IMR-90 (cell line): ENCODE measurements at regions not wholly inside any gene's neighbourhood (a gene's known extent, or its start where the extent isn't known, plus 50 kb on each side); places are given as distances from the start of the nearest gene placed in this dataset.

Experiments used
- ATAC-seq: fragments of 200-7000 bp; cut with Tn5 transposase; 2 replicates; pipeline ENCODE4 v1.9.1; 2020; ENCODE audit warnings: low read depth, mild to moderate bottlenecking, moderate library complexity
- BruUV-seq: library from RNA; stranded (reverse); fragments of 400-500 nt; replicated peaks from 2 replicates; lab custom pipeline; 2021; lab: Mats Ljungman, UMichigan
- CTCF ChIA-PET: fragments of 300-600 bp; formaldehyde crosslinking; extraction: SDS; loops from one replicate; lab custom pipeline; 2021; ENCODE audit warnings: antibody characterized with exemption; lab: Yijun Ruan, JAX
- POLR2A ChIA-PET: fragments of 300-600 bp; sonication (Branson Sonifier 250); formaldehyde crosslinking; loops from one replicate; lab custom pipeline; 2022; ENCODE audit warnings: antibody characterized with exemption; ENCODE audit not compliant: unreplicated experiment; lab: Charles Lee
- DNase-seq: peaks from one replicate; pipeline ENCODE4 v3.0.0; 2013
- H2AFZ ChIP-seq: replicated peaks from 2 replicates; pipeline ENCODE3; 2013; ENCODE audit warnings: low read length, mild to moderate bottlenecking; ENCODE audit not compliant: poor library complexity
- H2AK5ac ChIP-seq: 2 replicates; pipeline ENCODE4 v1.6.1; 2013; ENCODE audit warnings: low read depth, low read length, inconsistent platforms
- H2AK9ac ChIP-seq: replicated peaks from 2 replicates; pipeline ENCODE3; 2013; ENCODE audit warnings: mild to moderate bottlenecking, low read depth, low read length, moderate library complexity; ENCODE audit not compliant: poor library complexity
- H2BK120ac ChIP-seq: 2 replicates; pipeline ENCODE4 v1.6.1; 2013; ENCODE audit warnings: low read depth, low read length, inconsistent platforms
- H2BK15ac ChIP-seq: 3 replicates; pipeline ENCODE4 v1.6.1; 2013; ENCODE audit warnings: low read depth, low read length, inconsistent platforms
- H2BK20ac ChIP-seq: 2 replicates; pipeline ENCODE4 v1.6.1; 2013; ENCODE audit warnings: low read depth, mild to moderate bottlenecking, inconsistent platforms, low read length, moderate library complexity
- H2BK5ac ChIP-seq: 2 replicates; pipeline ENCODE4 v1.6.1; 2013; ENCODE audit warnings: mild to moderate bottlenecking, low read depth, low read length, inconsistent platforms; ENCODE audit not compliant: poor library complexity, severe bottlenecking
- H3K14ac ChIP-seq: replicated peaks from 2 replicates; pipeline ENCODE4 v1.6.1; 2013; ENCODE audit warnings: low read depth, low read length, inconsistent platforms
- H3K18ac ChIP-seq: 2 replicates; pipeline ENCODE4 v1.6.1; 2013; ENCODE audit warnings: low read depth, low read length, control low read depth
- H3K23ac ChIP-seq: 2 replicates; pipeline ENCODE4 v1.6.1; 2013; ENCODE audit warnings: low read depth, low read length, inconsistent platforms
- H3K27ac ChIP-seq: 2 replicates; pipeline ENCODE4 v1.5.1; 2013; ENCODE audit warnings: mild to moderate bottlenecking, control low read depth, low read length; ENCODE audit not compliant: insufficient read depth
- H3K27me3 ChIP-seq: 2 replicates; pipeline ENCODE4 v1.6.1; 2013; ENCODE audit warnings: low read length; ENCODE audit not compliant: control insufficient read depth, insufficient read depth
- H3K36me3 ChIP-seq: 2 replicates; pipeline ENCODE4 v1.6.1; 2013; ENCODE audit warnings: low read length, mixed read lengths; ENCODE audit not compliant: control insufficient read depth, insufficient read depth
- H3K4ac ChIP-seq: 2 replicates; pipeline ENCODE4 v1.6.1; 2013; ENCODE audit warnings: low read depth, low read length, inconsistent platforms
- H3K4me1 ChIP-seq: 2 replicates; pipeline ENCODE4 v1.6.1; 2013; ENCODE audit warnings: low read length, mixed read lengths; ENCODE audit not compliant: control insufficient read depth, insufficient read depth
- H3K4me2 ChIP-seq: 2 replicates; pipeline ENCODE4 v1.6.1; 2013; ENCODE audit warnings: low read depth, mild to moderate bottlenecking, control low read depth, low read length, moderate library complexity
- H3K4me3 ChIP-seq: 2 replicates; pipeline ENCODE4 v1.5.1; 2013; ENCODE audit warnings: low read depth, mild to moderate bottlenecking, control low read depth, low read length, moderate library complexity; ENCODE audit not compliant: insufficient read depth
- H3K56ac ChIP-seq: 2 replicates; pipeline ENCODE4 v1.6.1; 2013; ENCODE audit warnings: low read length, inconsistent platforms; ENCODE audit not compliant: insufficient read depth; ENCODE audit errors: extremely low read depth
- H3K79me1 ChIP-seq, 2 experiments: 2 replicates each; pipeline ENCODE4 v1.6.1; 2013; ENCODE audit warnings: low read length in 2 of 2, inconsistent platforms in 1 of 2, low read depth in 1 of 2
- H3K9ac ChIP-seq: 2 replicates; pipeline ENCODE4 v1.6.1; 2013; ENCODE audit warnings: low read depth, low read length, control low read depth
- H3K9me1 ChIP-seq: 2 replicates; pipeline ENCODE4 v1.6.1; 2013; ENCODE audit warnings: low read length, inconsistent platforms; ENCODE audit not compliant: insufficient read depth
- H3K9me3 ChIP-seq: 2 replicates; pipeline ENCODE4 v1.6.1; 2013; ENCODE audit warnings: low read length; ENCODE audit not compliant: control insufficient read depth, insufficient read depth
- H4K20me1 ChIP-seq: 2 replicates; pipeline ENCODE4 v1.6.1; 2013; ENCODE audit warnings: low read length, inconsistent platforms; ENCODE audit not compliant: insufficient read depth
- H4K5ac ChIP-seq: 2 replicates; pipeline ENCODE4 v1.6.1; 2013; ENCODE audit warnings: mild to moderate bottlenecking, low read depth, low read length, control low read depth
- H4K8ac ChIP-seq, 2 experiments: 2 replicates each; pipeline ENCODE4 v1.6.1; 2013; ENCODE audit warnings: low read depth in 2 of 2, low read length in 2 of 2, control low read depth in 1 of 2, inconsistent platforms in 1 of 2
- H4K91ac ChIP-seq: 2 replicates; pipeline ENCODE4 v1.6.1; 2013; ENCODE audit warnings: low read depth, low read length, inconsistent platforms; ENCODE audit not compliant: insufficient read depth
- BHLHE40 ChIP-seq: fragments of 150-350 bp; IDR thresholded peaks from 2 replicates; pipeline ENCODE4 v1.6.1; 2016; ENCODE audit warnings: mild to moderate bottlenecking, low read depth, low read length
- CHD1 ChIP-seq: IDR thresholded peaks from 2 replicates; pipeline ENCODE4 v1.6.1; 2012; ENCODE audit warnings: low read depth, low read length, improper control_type of control experiment
- CTCF ChIP-seq: conservative IDR thresholded peaks from 2 replicates; pipeline ENCODE4 v1.5.1; 2012; ENCODE audit warnings: mild to moderate bottlenecking, low read depth, low read length, improper control_type of control experiment
- ELK1 ChIP-seq: fragments of 150-350 bp; IDR thresholded peaks from 2 replicates; pipeline ENCODE4 v1.6.1; 2016; ENCODE audit warnings: low read depth, mild to moderate bottlenecking, low read length, moderate library complexity, borderline replicate concordance
- FOS ChIP-seq: fragments of 150-350 bp; IDR thresholded peaks from 2 replicates; pipeline ENCODE4 v1.6.1; 2016; ENCODE audit warnings: low read depth, low read length
- MAFK ChIP-seq: IDR thresholded peaks from 2 replicates; pipeline ENCODE4 v1.6.1; 2012; ENCODE audit warnings: low read depth, low read length, improper control_type of control experiment
- MAZ ChIP-seq: IDR thresholded peaks from 2 replicates; pipeline ENCODE4 v1.6.1; 2012; ENCODE audit warnings: low read depth, mild to moderate bottlenecking, low read length, improper control_type of control experiment, moderate library complexity, borderline replicate concordance
- MXI1 ChIP-seq: IDR thresholded peaks from 2 replicates; pipeline ENCODE4 v1.6.1; 2012; ENCODE audit warnings: low read depth, mild to moderate bottlenecking, low read length, moderate library complexity, borderline replicate concordance
- NFE2L2 ChIP-seq: fragments of 150-350 bp; IDR thresholded peaks from 2 replicates; pipeline ENCODE4 v1.6.1; 2016; ENCODE audit warnings: low read depth, mild to moderate bottlenecking, low read length
- POLR2A ChIP-seq: IDR thresholded peaks from 2 replicates; pipeline ENCODE4 v1.6.1; 2012; ENCODE audit warnings: mild to moderate bottlenecking, low read depth, low read length
- RAD21 ChIP-seq: IDR thresholded peaks from 2 replicates; pipeline ENCODE4 v1.6.1; 2012; ENCODE audit warnings: low read length, improper control_type of control experiment
- RCOR1 ChIP-seq: IDR thresholded peaks from 2 replicates; pipeline ENCODE4 v1.6.1; 2012; ENCODE audit warnings: mild to moderate bottlenecking, low read length, improper control_type of control experiment; ENCODE audit not compliant: insufficient replicate concordance
- SMC3 ChIP-seq: fragments of 150-350 bp; IDR thresholded peaks from 2 replicates; pipeline ENCODE4 v1.6.1; 2016; ENCODE audit warnings: low read depth, mild to moderate bottlenecking, antibody characterized with exemption, low read length, moderate library complexity
- USF2 ChIP-seq: fragments of 150-350 bp; IDR thresholded peaks from 2 replicates; pipeline ENCODE4 v1.6.1; 2017; ENCODE audit warnings: mild to moderate bottlenecking, antibody characterized with exemption, low read length, low read depth
- WGBS, 2 experiments: methylation state at CpG; one replicate each; pipeline versions ENCODE4 v1.1.5 to v1.1.7; 2013; ENCODE audit warnings: missing lambda C conversion rate in 2 of 2; ENCODE audit not compliant: insufficient read length in 1 of 2; ENCODE audit errors: extremely low coverage in 2 of 2; 5-methylcytosine and 5-hydroxymethylcytosine counted together
- dilution Hi-C: fragments of 300-500 bp; cut with HindIII; formaldehyde crosslinking; loops from one replicate; pipeline ENCODE4 v1.14.3; 2018; ENCODE audit warnings: low sequenced_read_pairs; ENCODE audit not compliant: unreplicated experiment
- in situ Hi-C: fragments of 300-500 bp; cut with MboI; formaldehyde crosslinking; loops from 3 replicates; pipeline ENCODE4 v1.14.3; 2019; ENCODE audit warnings: low sequenced_read_pairs, inconsistent platforms, mixed read lengths
- intact Hi-C: fragments of 100-400 bp; cut with micrococcal nuclease; formaldehyde crosslinking; loops from 2 replicates; pipeline ENCODE4 v1.10.0; 2022

GRCh38 chr2:161063157-161063945, 96.9 kb upstream of the TANK start:
- dilution Hi-C loops = no loop called here
- in situ Hi-C loops = no loop called here
- TF ChIP-seq RCOR1 = no peak
- TF ChIP-seq USF2 = no peak
- no peak for TF ChIP-seq FOS
- peak; percentile 41; the same call in 1 of the 2 replicates for TF ChIP-seq POLR2A
- no peak for TF ChIP-seq MAFK
- no peak for TF ChIP-seq NFE2L2
- no peak for TF ChIP-seq ELK1
- peak; percentile 92 for TF ChIP-seq RAD21
- no peak for TF ChIP-seq CHD1
- TF ChIP-seq MXI1 = no peak
- peak; percentile 86 for TF ChIP-seq SMC3
- TF ChIP-seq CTCF = peak; percentile 90
- 0 out of 2 replicates have a peak, but pooled peaks have one; percentile 29 for TF ChIP-seq MAZ
- TF ChIP-seq BHLHE40 = no peak

More at GRCh38 chr2:161063157-161063945, 96.9 kb upstream of the TANK start:
- ChIA-PET POLR2A (no interaction called here), CTCF (interaction anchor here (0.6 to 2.0 kb wide), 23 partner anchors 8 to 960 kb away, joined by 3 to 16 read pairs (median 3); no protein-coding TSS in a partner anchor)
- no peak overlapping the region for H3K27ac ChIP-seq
- no peak overlapping the region for H3K56ac ChIP-seq
- intact Hi-C loops = loop anchor here (1.0 to 10.0 kb wide), 7 partner anchors 59 to 951 kb away; partner anchors contain the start of genes RBMS1 and TANK
- no peak overlapping the region for H2AFZ ChIP-seq
- ATAC-seq = peak; percentile 95
- peak overlapping the region in 1 of 2 experiments; percentile 1; a peak in 1 of 4 replicates for H4K8ac ChIP-seq
- no peaks in the 10 kb centered on the region for H3K9me3 ChIP-seq
- BruUV-seq = no TSS peak
- H3K4ac ChIP-seq = 0 out of 2 replicates have a peak overlapping the region, but pooled peaks have one; percentile 1
- peak overlapping the region; percentile 33 for H3K4me2 ChIP-seq
- no peak overlapping the region for H2AK5ac ChIP-seq
- H3K23ac ChIP-seq = no peak overlapping the region
- H3K4me3 ChIP-seq = no peak overlapping the region
- no peak overlapping the region for H4K5ac ChIP-seq
- H2BK120ac ChIP-seq = no peak overlapping the region
- peak; percentile 86 for DNase-seq
- H3K9me1 ChIP-seq = no peaks in the 10 kb centered on the region
- no peaks in the 10 kb centered on the region for H3K36me3 ChIP-seq
- peaks cover 6% of the 10 kb centered on the region for H3K4me1 ChIP-seq
- no peaks in the 10 kb centered on the region for H4K20me1 ChIP-seq
- no peaks in the 10 kb centered on the region; the same call in 1 of the 2 replicates for H3K27me3 ChIP-seq
- 15% methylated on average over 3 of the region's 8 CpGs; no CpG with 5 or more reads in 1 of the 2 experiments for WGBS, 2 experiments
- no peak overlapping the region for H4K91ac ChIP-seq
- no peak overlapping the region for H2BK5ac ChIP-seq
- no peaks in the 10 kb centered on the region for H3K79me1 ChIP-seq
- H3K18ac ChIP-seq = no peak overlapping the region
- no peak overlapping the region for H2AK9ac ChIP-seq
- H3K14ac ChIP-seq = 0 out of 2 replicates have a peak overlapping the region, but pooled peaks have one; percentile 1
- no peak overlapping the region for H3K9ac ChIP-seq
- H2BK15ac ChIP-seq = no peak overlapping the region
- H2BK20ac ChIP-seq = peak overlapping the region; percentile 22
